Body of pancreas (tissue), 4 donors: ENCODE measurements at regions not wholly inside any gene's neighbourhood (a gene's known extent, or its start where the extent isn't known, plus 50 kb on each side); places are given as distances from the start of the nearest gene placed in this dataset.

ENCODE experiments used
- POLR2A ChIP-seq, 3 donors: fragments of 450-650 bp; IDR thresholded peaks; one replicate each; pipeline ENCODE4 v1.6.1; 2016; ENCODE audit warnings: antibody characterized with exemption in 3 of 3, mild to moderate bottlenecking in 2 of 3
- TF ChIP-seq, protein P1 (sequence below), 7 experiments: fragments of 450-650 bp in 4 of 7; fragments of 200-600 bp in 3 of 7; sonication (generic) in 3 of 7; IDR thresholded peaks; one replicate each; pipeline ENCODE4 v1.5.1; 2016 to 2019; ENCODE audit warnings: antibody characterized with exemption in 7 of 7

DNA sequence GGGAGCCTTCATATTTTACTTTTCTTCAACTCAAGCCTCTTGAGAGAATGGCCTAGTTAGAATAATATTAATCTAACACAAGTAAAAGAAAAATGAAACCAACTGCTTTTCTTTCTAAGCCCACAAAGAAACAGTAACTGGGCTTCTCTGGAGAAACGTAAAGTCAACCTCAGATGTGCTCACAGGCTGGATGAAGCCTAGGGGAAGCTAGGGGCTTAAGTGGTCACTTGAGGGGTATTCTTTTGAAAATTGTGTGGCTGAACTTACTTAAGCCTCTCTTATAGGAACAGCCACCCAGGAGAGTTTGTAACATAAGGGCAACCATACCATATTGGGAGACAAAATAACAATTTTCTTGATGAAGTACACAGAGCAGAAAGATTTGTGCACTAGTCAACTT is 279.0 kb downstream of the SPRY1 start:
- TF ChIP-seq, protein P1, sequence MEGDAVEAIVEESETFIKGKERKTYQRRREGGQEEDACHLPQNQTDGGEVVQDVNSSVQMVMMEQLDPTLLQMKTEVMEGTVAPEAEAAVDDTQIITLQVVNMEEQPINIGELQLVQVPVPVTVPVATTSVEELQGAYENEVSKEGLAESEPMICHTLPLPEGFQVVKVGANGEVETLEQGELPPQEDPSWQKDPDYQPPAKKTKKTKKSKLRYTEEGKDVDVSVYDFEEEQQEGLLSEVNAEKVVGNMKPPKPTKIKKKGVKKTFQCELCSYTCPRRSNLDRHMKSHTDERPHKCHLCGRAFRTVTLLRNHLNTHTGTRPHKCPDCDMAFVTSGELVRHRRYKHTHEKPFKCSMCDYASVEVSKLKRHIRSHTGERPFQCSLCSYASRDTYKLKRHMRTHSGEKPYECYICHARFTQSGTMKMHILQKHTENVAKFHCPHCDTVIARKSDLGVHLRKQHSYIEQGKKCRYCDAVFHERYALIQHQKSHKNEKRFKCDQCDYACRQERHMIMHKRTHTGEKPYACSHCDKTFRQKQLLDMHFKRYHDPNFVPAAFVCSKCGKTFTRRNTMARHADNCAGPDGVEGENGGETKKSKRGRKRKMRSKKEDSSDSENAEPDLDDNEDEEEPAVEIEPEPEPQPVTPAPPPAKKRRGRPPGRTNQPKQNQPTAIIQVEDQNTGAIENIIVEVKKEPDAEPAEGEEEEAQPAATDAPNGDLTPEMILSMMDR (IDR thresholded peaks at IDR 0.05) = no peak
- no peak for TF ChIP-seq POLR2A (IDR thresholded peaks at IDR 0.05)
